ENCODE measurements at regions not wholly inside any gene's neighbourhood (a gene's known extent, or its start where the extent isn't known, plus 50 kb on each side); places are given as distances from the start of the nearest gene placed in this dataset.

DNA sequence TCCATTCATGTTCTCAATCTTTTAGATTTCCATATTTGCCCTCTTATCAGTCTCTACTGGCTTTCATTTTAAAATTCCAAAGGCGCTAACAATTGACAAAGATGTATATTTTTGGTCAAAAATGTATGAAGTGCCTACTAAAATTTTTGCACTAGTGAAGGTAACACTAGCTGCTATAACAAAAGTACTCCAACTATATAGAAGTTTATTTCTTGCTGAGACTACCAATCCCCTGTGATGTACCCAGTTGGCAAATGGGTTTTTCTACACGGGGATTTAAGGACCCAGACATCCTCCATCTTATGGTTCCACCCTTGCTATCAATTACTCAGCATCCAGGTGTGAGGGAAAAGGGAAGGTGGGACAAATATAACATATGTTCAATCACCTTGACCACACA, 75.3 kb upstream of the TSPAN8 start:
- no peak for DNase-seq

DNA sequence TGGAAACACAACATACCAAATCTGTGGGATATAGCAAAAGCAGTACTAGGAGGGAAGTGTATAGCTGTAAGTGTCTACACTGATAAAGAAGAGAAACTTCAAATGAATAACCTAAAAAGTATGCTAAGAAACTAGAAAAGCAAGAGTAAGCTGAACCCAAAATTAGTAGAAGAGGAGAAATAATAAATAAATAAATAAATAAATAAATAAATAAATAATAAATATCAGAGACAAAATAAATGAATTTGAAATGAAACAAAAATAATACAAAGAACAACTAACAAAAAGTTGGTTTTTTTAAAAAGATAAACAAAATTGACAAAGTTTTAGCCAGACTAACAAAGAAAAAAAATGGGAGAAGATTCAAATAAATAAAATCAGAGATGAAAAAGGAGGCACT, 72.7 kb upstream of the TSPAN8 start:
- DNase-seq = no peak

DNA sequence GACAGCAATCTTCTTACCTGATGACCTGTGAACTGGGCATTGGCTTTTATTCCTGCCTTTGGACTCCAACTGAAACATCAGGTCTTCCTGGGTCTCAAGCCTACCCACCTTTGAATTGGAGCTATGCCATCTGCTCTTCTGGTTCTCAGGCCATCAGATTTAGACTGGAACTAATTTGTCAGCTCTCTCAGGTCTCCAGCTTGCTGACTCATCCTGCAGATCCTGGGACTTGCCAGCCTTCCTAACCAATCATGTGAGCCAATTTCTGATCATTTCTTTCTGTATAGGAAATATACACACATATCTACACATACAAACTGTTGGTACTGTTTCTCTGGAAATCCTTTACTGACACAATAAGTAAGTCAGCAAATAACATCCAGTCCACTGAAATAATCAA, 65.3 kb upstream of the TSPAN8 start:
- DNase-seq = no peak

- no peak for DNase-seq
Observed at GRCh38 chr12:71222436-71222835, 64.6 kb upstream of the TSPAN8 start.

DNA sequence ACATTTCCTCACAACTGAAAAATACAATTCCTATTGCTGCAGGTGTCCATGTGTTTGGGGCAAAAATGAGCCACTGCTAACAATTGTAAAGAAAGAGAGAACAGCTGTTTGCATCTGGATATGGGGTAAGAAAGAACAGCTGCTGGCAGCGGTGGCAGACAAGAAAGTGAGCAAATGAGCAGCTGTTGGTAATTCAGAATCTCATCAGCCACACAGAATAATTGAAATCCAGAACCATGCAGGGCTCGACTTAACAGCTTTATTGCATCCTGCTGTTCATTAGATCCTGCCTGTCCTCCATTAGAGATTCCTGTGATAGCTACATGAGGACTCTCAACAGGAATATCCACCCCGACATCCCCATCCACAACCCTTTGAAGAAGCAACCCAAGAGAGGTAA, 62.5 kb upstream of the TSPAN8 start:
- no peak for DNase-seq

- no peak for DNase-seq
Observed at GRCh38 chr12:71219224-71219623, 61.4 kb upstream of the TSPAN8 start.

GRCh38 chr12:71218616-71219015, 60.8 kb upstream of the TSPAN8 start:
- DNase-seq = no peak

GRCh38 chr12:71216725-71217579, 59.2 kb upstream of the TSPAN8 start:
- DNase-seq = peak; percentile 86

DNA sequence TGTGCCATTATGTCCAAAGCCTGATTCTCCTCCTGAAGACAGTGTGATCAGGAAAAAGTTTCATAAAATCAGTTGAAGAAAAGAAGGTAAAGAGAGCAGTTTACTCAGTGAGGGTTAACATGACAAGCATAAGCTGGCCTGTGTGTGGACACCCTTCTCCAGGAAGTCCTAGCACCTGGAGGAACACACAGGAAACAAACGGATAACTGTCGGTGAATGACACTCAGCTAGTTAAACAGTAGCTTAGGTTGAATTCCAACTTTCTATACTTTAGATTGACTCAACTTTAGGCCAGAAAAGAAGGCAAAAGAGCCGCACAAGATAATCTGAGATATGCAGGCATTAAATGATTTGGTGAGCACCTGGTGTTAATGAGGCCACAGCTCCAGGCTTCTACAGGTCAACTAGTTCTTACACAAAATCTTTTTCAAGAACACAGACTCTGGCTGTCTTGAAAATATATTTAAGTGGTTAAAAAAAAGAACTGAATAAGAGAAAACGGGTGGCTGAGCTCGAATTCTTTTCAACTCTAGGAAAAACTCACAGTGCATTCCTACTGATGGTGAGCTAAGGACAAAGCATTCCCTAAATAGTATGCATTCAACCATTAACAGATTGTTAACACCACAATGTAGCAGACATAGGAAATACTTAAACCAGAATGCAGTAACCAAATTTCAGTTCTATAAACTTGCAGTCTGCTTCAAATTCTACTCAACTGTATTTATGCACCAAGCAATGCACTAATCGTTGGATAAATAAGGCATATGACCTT, 56.9 kb upstream of the TSPAN8 start:
- DNase-seq = no peak

DNA sequence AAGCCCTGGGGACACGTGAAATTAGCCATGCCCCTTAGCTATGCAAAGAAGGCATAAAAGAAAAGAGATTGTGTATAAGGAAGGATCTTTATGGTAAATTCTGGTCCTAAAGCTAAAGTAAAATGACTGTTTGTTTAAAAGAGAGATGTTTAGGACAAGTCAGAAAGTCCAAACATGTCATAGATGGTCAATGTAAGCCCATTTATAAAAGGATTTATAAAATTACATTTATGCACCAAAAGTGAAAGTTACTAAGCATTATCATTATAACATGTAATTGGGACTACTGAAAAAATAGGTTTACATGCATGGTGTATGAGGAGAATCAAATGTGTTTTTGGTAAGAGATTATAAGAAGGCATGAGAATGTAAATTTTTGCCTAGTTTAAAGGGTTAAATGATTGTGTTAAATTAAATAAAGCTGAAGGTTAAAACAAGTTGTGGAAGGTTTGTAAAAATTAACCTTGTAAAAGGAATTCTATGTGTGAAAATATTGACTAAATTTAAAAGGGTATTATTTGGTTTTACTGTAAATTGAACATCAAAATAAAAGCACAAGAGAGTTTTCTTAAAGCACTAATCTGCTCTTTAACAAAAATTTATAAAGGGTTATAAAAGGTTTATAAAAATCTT, 50.4 kb upstream of the TSPAN8 start:
- no peak for DNase-seq
